HCT116 (cell line): ENCODE measurements at regions not wholly inside any gene's neighbourhood (a gene's known extent, or its start where the extent isn't known, plus 50 kb on each side); places are given as distances from the start of the nearest gene placed in this dataset.

Source experiments
- ATAC-seq: fragments of 200-7000 bp; cut with Tn5 transposase; 2 replicates; pipeline ENCODE4 v1.9.1; 2020; ENCODE audit warnings: mild to moderate bottlenecking, moderate library complexity
- BruUV-seq: library from RNA; stranded (reverse); fragments of 400-500 nt; replicated peaks from 2 replicates; lab custom pipeline; 2021; lab: Mats Ljungman, UMichigan
- CTCF ChIA-PET: fragments of 300-600 bp; sonication (Branson Sonifier 250); formaldehyde crosslinking; loops from one replicate; lab custom pipeline; 2021; ENCODE audit warnings: antibody characterized with exemption; lab: Charles Lee
- POLR2A ChIA-PET: fragments of 300-600, 350-600 bp; sonication (Branson Sonifier 250); formaldehyde crosslinking; loops from one replicate; lab custom pipeline; 2021; ENCODE audit warnings: antibody characterized with exemption; lab: Charles Lee
- RAD21 ChIA-PET, 2 experiments: fragments of 300-600 bp; sonication (Branson Sonifier 250); formaldehyde crosslinking; loops; one replicate each; lab custom pipeline; 2023; ENCODE audit warnings: low total read pairs in 2 of 2; ENCODE audit not compliant: uncharacterized antibody in 2 of 2, unreplicated experiment in 2 of 2, low non-redundant PET in 1 of 2; lab: Charles Lee
- DNase-seq: peaks from one replicate; pipeline ENCODE4 v3.0.0-alpha.2; 2010; ENCODE audit warnings: low read depth, low spot score
- H2AFZ ChIP-seq: fragments of 200-600 bp; shearing (Covaris generic), sonication (generic); 2 replicates; pipeline ENCODE4 v1.6.1; 2017; ENCODE audit warnings: low read depth, mixed run types, mixed read lengths, antibody characterized with exemption, low read length; ENCODE audit not compliant: poor library complexity, severe bottlenecking
- H3K27ac ChIP-seq: 2 replicates; pipeline ENCODE4 v1.5.1; 2012; ENCODE audit warnings: low read depth, low read length
- H3K27me3 ChIP-seq: fragments of 200-600 bp; sonication (generic); 2 replicates; pipeline ENCODE4 v1.6.1; 2016; ENCODE audit warnings: mixed run types, low read length, mixed read lengths; ENCODE audit not compliant: insufficient read depth
- H3K36me3 ChIP-seq, 2 experiments: fragments of 200-500 bp in 1 of 2; fragments of 200-600 bp in 1 of 2; sonication (Bioruptor generic) in 1 of 2; sonication (generic) in 1 of 2; 2 replicates each; pipeline versions ENCODE4 v1.5.1 to v1.6.1; 2014 to 2016; ENCODE audit warnings: low read length in 2 of 2, inconsistent platforms in 1 of 2, mixed read lengths in 1 of 2, mixed run types in 1 of 2; ENCODE audit not compliant: insufficient read depth in 2 of 2, control insufficient read depth in 1 of 2
- H3K4me1 ChIP-seq, 2 experiments: fragments of 200-600 bp in 1 of 2; sonication (generic) in 1 of 2; 2 replicates each; pipeline versions ENCODE4 v1.5.1 to v1.6.1; 2012 to 2017; ENCODE audit warnings: low read length in 2 of 2, inconsistent platforms in 1 of 2, mild to moderate bottlenecking in 1 of 2, mixed read lengths in 1 of 2, mixed run types in 1 of 2, moderate library complexity in 1 of 2; ENCODE audit not compliant: insufficient read depth in 2 of 2, control insufficient read depth in 1 of 2
- H3K4me2 ChIP-seq: fragments of 200-600 bp; sonication (generic); 2 replicates; pipeline ENCODE4 v1.6.1; 2017; ENCODE audit warnings: mixed run types, low read length, mixed read lengths
- H3K4me3 ChIP-seq, 2 experiments: fragments of 200-600 bp in 1 of 2; sonication (generic) in 1 of 2; replicated peaks in 1 of 2; 2 replicates each; pipeline ENCODE4 v1.5.1; 2011 to 2016; ENCODE audit warnings: low read length in 2 of 2, control low read depth in 1 of 2, low read depth in 1 of 2, mild to moderate bottlenecking in 1 of 2, mixed read lengths in 1 of 2, mixed run types in 1 of 2
- H3K79me2 ChIP-seq: fragments of 200-600 bp; sonication (generic); 2 replicates; pipeline ENCODE4 v1.6.1; 2017; ENCODE audit warnings: mild to moderate bottlenecking, mixed run types, low read length, moderate library complexity, mixed read lengths; ENCODE audit not compliant: insufficient read depth
- H3K9ac ChIP-seq: fragments of 200-600 bp; sonication (generic); 2 replicates; pipeline ENCODE4 v1.6.1; 2016; ENCODE audit warnings: low read length, mixed read lengths
- H3K9me2 ChIP-seq: fragments of 200-600 bp; sonication (generic), shearing (Covaris generic); 2 replicates; pipeline ENCODE4 v1.6.1; 2017; ENCODE audit warnings: mixed run types, mild to moderate bottlenecking, moderate library complexity; ENCODE audit not compliant: insufficient read depth
- H3K9me3 ChIP-seq, 2 experiments: fragments of 200-500 bp in 1 of 2; fragments of 200-600 bp in 1 of 2; sonication (Bioruptor generic) in 1 of 2; sonication (generic) in 1 of 2; 2 replicates each; pipeline ENCODE4 v1.6.1; 2014 to 2017; ENCODE audit warnings: low read length in 2 of 2, mixed read lengths in 2 of 2, inconsistent platforms in 1 of 2, low read depth in 1 of 2, mild to moderate bottlenecking in 1 of 2, mixed run types in 1 of 2, moderate library complexity in 1 of 2; ENCODE audit not compliant: control insufficient read depth in 1 of 2, insufficient read depth in 1 of 2
- H4K20me1 ChIP-seq: fragments of 200-600 bp; sonication (generic), shearing (Covaris generic); 2 replicates; pipeline ENCODE4 v1.6.1; 2017; ENCODE audit warnings: mixed run types, mild to moderate bottlenecking, moderate library complexity; ENCODE audit not compliant: insufficient read depth
- ATF3 ChIP-seq: IDR thresholded peaks from 2 replicates; pipeline ENCODE4 v1.6.1; 2012
- CBX3 ChIP-seq: IDR thresholded peaks from 2 replicates; pipeline ENCODE4 v1.6.1; 2012; ENCODE audit warnings: low read depth
- CEBPB ChIP-seq: IDR thresholded peaks from 2 replicates; pipeline ENCODE4 v1.6.1; 2012; ENCODE audit warnings: low read depth
- CTCF ChIP-seq, 3 experiments: fragments of 200-600 bp in 1 of 3; sonication (generic) in 1 of 3; IDR thresholded peaks in 2 of 3; conservative IDR thresholded peaks in 1 of 3; 2 replicates each; pipeline ENCODE4 v1.5.1; 2012 to 2017; ENCODE audit warnings: low read depth in 2 of 3, low read length in 2 of 3, antibody characterized with exemption in 1 of 3, borderline replicate concordance in 1 of 3, control low read depth in 1 of 3, mild to moderate bottlenecking in 1 of 3, mixed read lengths in 1 of 3, mixed run types in 1 of 3, moderate library complexity in 1 of 3; ENCODE audit not compliant: insufficient read depth in 1 of 3
- EGR1 ChIP-seq: IDR thresholded peaks from 2 replicates; pipeline ENCODE4 v1.6.1; 2012; ENCODE audit warnings: low read depth
- EZH2phosphoT487 ChIP-seq: fragments of 200-600 bp; IDR thresholded peaks from 2 replicates; pipeline ENCODE4 v1.6.1; 2018; ENCODE audit warnings: antibody characterized with exemption, borderline replicate concordance
- FOSL1 ChIP-seq: IDR thresholded peaks from 2 replicates; pipeline ENCODE4 v1.6.1; 2012; ENCODE audit warnings: low read depth
- JUND ChIP-seq: IDR thresholded peaks from 2 replicates; pipeline ENCODE4 v1.6.1; 2012
- MAX ChIP-seq: IDR thresholded peaks from 2 replicates; pipeline ENCODE4 v1.6.1; 2012
- POLR2A ChIP-seq: IDR thresholded peaks from 2 replicates; pipeline ENCODE4 v1.7.0; 2011; ENCODE audit warnings: borderline replicate concordance; ENCODE audit not compliant: insufficient read depth, insufficient read length; ENCODE audit errors: extremely low read depth
- POLR2AphosphoS5 ChIP-seq: IDR thresholded peaks from 2 replicates; pipeline ENCODE4 v1.6.1; 2011; ENCODE audit warnings: mild to moderate bottlenecking, low read depth, low read length, moderate library complexity
- REST ChIP-seq: IDR thresholded peaks from 2 replicates; pipeline ENCODE4 v1.6.1; 2012; ENCODE audit warnings: low read depth
- SP1 ChIP-seq: IDR thresholded peaks from 2 replicates; pipeline ENCODE4 v1.6.1; 2012; ENCODE audit warnings: low read depth
- SRF ChIP-seq: IDR thresholded peaks from 2 replicates; pipeline ENCODE4 v1.6.1; 2012; ENCODE audit warnings: low read depth
- YY1 ChIP-seq: IDR thresholded peaks from 2 replicates; pipeline ENCODE4 v1.6.1; 2011; ENCODE audit warnings: low read length, low read depth, moderate library complexity, mild to moderate bottlenecking; ENCODE audit not compliant: insufficient replicate concordance; ENCODE audit errors: extremely low read depth
- intact Hi-C: fragments of 100-400 bp; cut with micrococcal nuclease; formaldehyde crosslinking; loops from 2 replicates; pipeline ENCODE4 v1.10.0; 2022

- DNase-seq: no peak
- no peak for TF ChIP-seq FOSL1
- no peak for TF ChIP-seq POLR2AphosphoS5
- TF ChIP-seq POLR2A: no peak
- no peak for TF ChIP-seq CEBPB
- TF ChIP-seq CBX3: no peak
- TF ChIP-seq EZH2phosphoT487: no peak
- TF ChIP-seq REST: no peak
- no peak for TF ChIP-seq EGR1
- TF ChIP-seq SRF: no peak
- no peak for TF ChIP-seq CTCF (IDR thresholded peaks at IDR 0.05 in 2 of 3, conservative IDR thresholded peaks at IDR 0.05 in 1 of 3; ENCODE audit: borderline replicate concordance in 1 of 3, insufficient read depth in 1 of 3, low read depth in 2 of 3, low read length in 2 of 3)
- no peak for TF ChIP-seq ATF3
- no peak for TF ChIP-seq SP1
- TF ChIP-seq YY1: no peak
- TF ChIP-seq MAX: no peak
- TF ChIP-seq JUND: no peak
- ChIA-PET CTCF (no interaction called here), RAD21 (no interaction called here), POLR2A (no interaction called here)
- BruUV-seq: no TSS peak
- ATAC-seq: no peak
- Histone ChIP-seq H2AFZ (peak overlapping the region; percentile 63), H3K9ac (peak overlapping the region; percentile 65), H3K27me3 (no peaks in the 10 kb centered on the region), H3K27ac (peak overlapping the region; percentile 81; the same call in 1 of the 2 replicates), H3K36me3 (no peaks in the 10 kb centered on the region), H3K4me2 (no peak overlapping the region; the same call in 1 of the 2 replicates), H3K9me2 (no peaks in the 10 kb centered on the region), H4K20me1 (no peaks in the 10 kb centered on the region), H3K79me2 (no peaks in the 10 kb centered on the region), H3K4me3 (no peak overlapping the region), H3K4me1 (peaks cover 20 to 39% of the 10 kb centered on the region in 2 experiments), H3K9me3 (no peaks in the 10 kb centered on the region)
- intact Hi-C loops: loop anchor here (5.0 to 10.0 kb wide), 2 partner anchors 874 to 1197 kb away; partner anchors contain the start of gene KLF6
Measured at GRCh38 chr10:4661511-4662255, 164.3 kb upstream of the AKR1E2 start.
